Dedifferentiated amniotic fluid mesenchymal stem cell (primary cell): ENCODE measurements at regions not wholly inside any gene's neighbourhood (a gene's known extent, or its start where the extent isn't known, plus 50 kb on each side); places are given as distances from the start of the nearest gene placed in this dataset.
"Not testable (repeated sequence)": the region's sequence is repeated elsewhere in the genome, so short reads cannot be mapped to it uniquely, and the experiment has no call there.

Experiments
- DNase-seq: peaks from one replicate; pipeline ENCODE4 v3.0.0-alpha.2; 2016; ENCODE audit errors: extremely low spot score

DNA sequence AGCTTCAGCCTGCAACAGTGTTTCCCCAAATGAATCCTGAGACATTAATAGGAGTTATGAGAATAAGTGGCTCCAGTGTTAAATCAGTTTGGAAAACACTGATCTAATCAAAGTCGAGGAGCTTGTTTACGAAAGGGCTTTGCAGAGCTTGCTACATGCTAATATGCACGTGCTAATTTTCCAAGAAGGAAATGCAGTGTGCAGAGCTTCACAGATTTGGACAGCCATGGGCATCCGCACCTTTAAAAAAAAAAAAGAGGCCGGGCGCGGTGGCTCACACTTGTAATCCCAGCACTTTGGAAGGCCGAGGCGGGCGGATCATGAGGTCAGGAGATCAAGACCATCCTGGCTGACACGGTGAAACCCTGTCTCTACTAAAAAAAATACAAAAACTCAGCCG is 79.7 kb upstream of the LMO2 start:
- not testable (repeated sequence) for DNase-seq

DNA sequence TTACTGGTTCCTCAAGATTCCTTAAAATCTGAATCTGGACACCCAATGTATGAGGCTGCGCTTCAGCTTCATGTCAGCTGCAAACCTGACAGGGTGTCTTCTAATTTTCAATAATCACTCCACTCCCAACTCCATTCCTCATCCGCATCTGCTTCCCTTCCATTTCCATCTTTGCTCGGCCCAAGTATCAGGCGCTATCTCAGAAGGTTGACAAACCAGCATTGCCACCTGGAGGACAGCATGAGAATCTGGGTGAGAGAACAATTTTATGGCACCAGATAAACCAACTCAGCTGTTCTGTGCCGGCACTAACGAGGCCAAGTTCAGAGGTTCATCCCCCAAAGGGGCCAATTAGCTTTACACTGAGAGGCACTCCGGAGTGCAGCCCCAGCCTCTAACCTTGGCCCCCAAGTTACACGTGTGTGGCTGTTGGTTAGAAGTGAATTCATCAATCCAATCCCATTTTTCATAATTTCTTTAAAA is 79.1 kb upstream of the LMO2 start:
- DNase-seq: peak; percentile 53

GRCh38 chr11:33967451-33967850 is 75.6 kb upstream of the LMO2 start:
- no peak for DNase-seq

GRCh38 chr11:33965032-33965431 is 73.2 kb upstream of the LMO2 start:
- DNase-seq: no peak

DNA sequence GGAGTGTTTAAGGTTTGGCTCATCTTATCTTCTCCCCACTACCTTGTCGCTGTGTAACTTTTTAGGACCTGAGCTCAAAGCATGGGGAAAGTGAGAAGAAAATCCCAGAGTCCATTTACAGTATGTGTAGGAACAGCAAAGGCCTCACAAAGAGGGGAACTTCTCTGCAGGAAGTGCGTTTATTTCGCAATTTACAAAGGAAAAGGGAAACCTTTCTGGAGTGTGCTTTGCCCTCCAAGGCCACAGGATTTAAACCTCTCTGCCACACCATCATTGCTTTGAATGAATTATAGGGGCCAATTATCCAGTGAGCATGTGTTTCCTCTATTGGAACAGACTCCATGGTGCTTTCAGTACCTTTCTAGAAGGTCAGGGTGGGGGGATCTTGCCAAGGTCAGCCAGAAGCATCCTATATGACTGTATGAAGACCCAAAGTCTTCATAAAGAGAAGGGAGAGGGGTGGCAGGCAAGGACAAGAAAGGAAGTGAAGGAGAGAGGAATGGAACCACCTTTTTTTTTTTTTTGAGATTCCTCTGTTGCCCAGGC is 68.1 kb upstream of the LMO2 start:
- no peak for DNase-seq

- no peak for DNase-seq
These were observed 65.5 kb upstream of the LMO2 start for GRCh38 chr11:33957304-33957917.

DNA sequence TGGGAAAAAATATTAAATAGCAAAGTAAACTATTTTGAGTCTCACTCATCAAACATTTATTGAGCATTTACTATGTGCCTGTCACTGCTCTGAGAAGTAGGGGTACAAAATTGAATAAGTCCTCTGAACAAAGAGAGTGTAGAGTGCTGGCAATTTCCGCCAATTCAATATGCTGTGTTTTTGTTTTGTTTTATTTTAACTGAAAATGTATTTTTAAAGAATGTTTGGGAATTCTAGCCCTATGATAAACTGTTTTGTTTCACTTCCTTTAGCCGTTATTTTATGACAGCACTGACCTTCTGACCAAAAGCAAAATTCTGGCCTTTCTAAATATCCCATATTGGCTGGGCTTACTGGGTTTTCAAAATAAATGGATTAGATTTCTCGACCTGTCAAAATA is 64.7 kb upstream of the LMO2 start:
- DNase-seq: no peak

GRCh38 chr11:33953289-33953688 is 61.4 kb upstream of the LMO2 start:
- DNase-seq: no peak

DNA sequence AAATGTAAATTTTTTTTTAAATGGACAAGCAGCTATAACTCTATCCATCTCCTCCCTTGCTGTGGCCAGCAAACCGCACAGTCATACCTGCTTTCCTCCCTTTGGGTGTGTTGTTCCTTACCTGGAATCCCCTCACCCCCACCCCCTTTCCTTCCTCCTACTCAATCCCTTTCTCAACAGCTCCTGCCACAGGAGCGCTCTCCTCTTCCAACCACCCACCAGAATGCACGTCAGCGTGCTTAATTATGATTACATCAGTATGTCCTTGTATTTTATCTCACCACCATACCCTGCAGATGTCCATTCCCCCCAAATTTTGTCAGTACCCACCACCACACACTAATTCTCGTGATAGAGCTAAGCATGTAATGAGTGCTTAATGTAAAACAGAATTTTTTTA is 60.9 kb upstream of the LMO2 start:
- no peak for DNase-seq

- DNase-seq: no peak
These were observed 57.5 kb upstream of the LMO2 start for GRCh38 chr11:33949252-33949913.

- no peak for DNase-seq
These were observed 56.6 kb upstream of the LMO2 start for GRCh38 chr11:33948494-33948893.

- not testable (repeated sequence) for DNase-seq
These were observed 56.0 kb upstream of the LMO2 start for GRCh38 chr11:33947918-33948317.

- DNase-seq: no peak
These were observed 55.1 kb upstream of the LMO2 start for GRCh38 chr11:33946930-33947329.

DNA sequence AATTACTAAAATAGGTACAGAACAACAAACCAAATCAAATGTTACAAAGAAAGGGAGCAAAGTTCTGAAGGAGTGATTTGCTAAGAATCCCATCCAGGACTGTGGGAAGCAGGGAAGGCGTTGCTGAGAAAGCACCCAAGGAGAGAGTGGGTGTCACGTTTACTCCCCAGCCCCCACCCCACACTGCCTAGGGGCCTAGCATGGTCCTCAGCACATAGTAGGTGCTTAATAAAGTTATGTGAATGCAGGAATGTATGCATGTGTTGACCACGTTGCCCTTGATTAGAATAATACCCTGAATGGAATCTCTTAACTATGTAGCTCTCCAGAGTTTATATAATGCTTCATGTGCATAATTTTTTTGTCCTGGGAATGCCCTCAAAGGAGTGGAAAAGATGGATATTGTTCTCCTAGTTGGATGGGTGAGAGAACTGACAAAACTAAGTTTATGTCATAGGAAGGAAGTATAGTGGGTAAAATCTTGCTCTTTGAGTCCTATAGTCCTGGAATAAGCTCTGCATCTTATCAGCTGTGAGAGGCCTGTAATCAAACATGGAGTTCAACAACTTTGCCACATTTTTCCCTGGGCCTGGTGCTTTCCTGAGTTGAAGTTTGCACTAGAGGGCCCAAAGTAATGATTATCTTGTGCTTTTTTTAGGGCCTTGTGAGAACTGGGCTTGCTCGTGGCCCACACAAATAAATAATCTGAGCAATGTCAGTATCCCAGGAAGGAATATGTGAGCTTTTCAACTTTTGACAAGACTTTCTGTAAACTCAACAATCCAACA is 53.8 kb upstream of the LMO2 start:
- no peak for DNase-seq

- no peak for DNase-seq
These were observed 53.0 kb upstream of the LMO2 start for GRCh38 chr11:33944693-33945424.

GRCh38 chr11:33944345-33944692 is 52.4 kb upstream of the LMO2 start:
- no peak for DNase-seq

- peak; percentile 38 for DNase-seq
These were observed 51.1 kb upstream of the LMO2 start for GRCh38 chr11:33942954-33943353.

- no peak for DNase-seq
These were observed 49.8 kb upstream of the LMO2 start for GRCh38 chr11:33941637-33942160.
